Type B pancreatic cell (in vitro differentiated cells): ENCODE measurements at regions not wholly inside any gene's neighbourhood (a gene's known extent, or its start where the extent isn't known, plus 50 kb on each side); places are given as distances from the start of the nearest gene placed in this dataset.
A peak's percentile ranks its signal among the peaks of the same experiment; 100 is the strongest.
"Not testable (repeated sequence)": the region's sequence is repeated elsewhere in the genome, so short reads cannot be mapped to it uniquely, and the experiment has no call there.

Experiments used
- DNase-seq: peaks from one replicate; pipeline ENCODE4 v3.0.0; 2021; ENCODE audit warnings: mixed read lengths; ENCODE audit not compliant: unreplicated experiment; ENCODE audit errors: extremely low spot score
- H3K27ac Mint-ChIP-seq: 2 replicates; pipeline ENCODE4 v1.8.0; 2021; ENCODE audit warnings: mild to moderate bottlenecking, mixed read lengths
- H3K27me3 Mint-ChIP-seq: 2 replicates; pipeline ENCODE4 v1.8.0; 2021; ENCODE audit warnings: mixed read lengths
- H3K36me3 Mint-ChIP-seq: 2 replicates; pipeline ENCODE4 v1.8.0; 2021; ENCODE audit warnings: mixed read lengths
- H3K4me1 Mint-ChIP-seq: one replicate; pipeline ENCODE4 v1.8.0; 2021; ENCODE audit warnings: mixed read lengths; ENCODE audit not compliant: unreplicated experiment
- H3K4me3 Mint-ChIP-seq: 2 replicates; pipeline ENCODE4 v1.8.0; 2021; ENCODE audit warnings: mild to moderate bottlenecking, mixed read lengths
- H3K9me3 Mint-ChIP-seq: 2 replicates; pipeline ENCODE4 v1.8.0; 2021; ENCODE audit warnings: mixed read lengths
- TF ChIP-seq, protein P1 (sequence below): fragments of 200-600 bp; sonication (generic); conservative IDR thresholded peaks from 2 replicates; pipeline ENCODE4 v1.5.0; 2021; ENCODE audit warnings: antibody characterized with exemption, mild to moderate bottlenecking

DNA sequence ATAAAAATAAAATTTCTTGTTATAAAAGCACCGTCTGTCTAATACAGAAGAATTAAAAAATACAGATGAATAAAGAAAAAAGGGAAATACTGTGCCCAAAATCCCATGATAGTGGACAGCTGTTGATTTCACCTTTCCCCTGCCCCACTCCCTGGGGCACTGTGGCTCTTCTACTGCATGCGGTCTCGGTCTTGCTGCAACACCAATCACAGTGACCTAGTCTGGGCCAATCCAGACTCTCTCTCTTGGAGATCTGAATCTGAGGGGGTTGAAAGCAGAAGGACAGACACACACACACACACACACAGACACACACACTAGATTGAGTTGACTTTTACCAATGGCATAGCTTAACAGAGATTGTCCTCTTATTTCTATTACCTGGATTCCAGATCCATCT is 70.5 kb upstream of the FYN start:
- Mint-ChIP-seq H3K27me3 (no peaks in the 10 kb centered on the region), H3K4me3 (no peak overlapping the region), H3K36me3 (no peaks in the 10 kb centered on the region), H3K4me1 (peaks cover 9% of the 10 kb centered on the region), H3K9me3 (peaks cover 4% of the 10 kb centered on the region), H3K27ac (no peak overlapping the region)
- TF ChIP-seq, protein P1, sequence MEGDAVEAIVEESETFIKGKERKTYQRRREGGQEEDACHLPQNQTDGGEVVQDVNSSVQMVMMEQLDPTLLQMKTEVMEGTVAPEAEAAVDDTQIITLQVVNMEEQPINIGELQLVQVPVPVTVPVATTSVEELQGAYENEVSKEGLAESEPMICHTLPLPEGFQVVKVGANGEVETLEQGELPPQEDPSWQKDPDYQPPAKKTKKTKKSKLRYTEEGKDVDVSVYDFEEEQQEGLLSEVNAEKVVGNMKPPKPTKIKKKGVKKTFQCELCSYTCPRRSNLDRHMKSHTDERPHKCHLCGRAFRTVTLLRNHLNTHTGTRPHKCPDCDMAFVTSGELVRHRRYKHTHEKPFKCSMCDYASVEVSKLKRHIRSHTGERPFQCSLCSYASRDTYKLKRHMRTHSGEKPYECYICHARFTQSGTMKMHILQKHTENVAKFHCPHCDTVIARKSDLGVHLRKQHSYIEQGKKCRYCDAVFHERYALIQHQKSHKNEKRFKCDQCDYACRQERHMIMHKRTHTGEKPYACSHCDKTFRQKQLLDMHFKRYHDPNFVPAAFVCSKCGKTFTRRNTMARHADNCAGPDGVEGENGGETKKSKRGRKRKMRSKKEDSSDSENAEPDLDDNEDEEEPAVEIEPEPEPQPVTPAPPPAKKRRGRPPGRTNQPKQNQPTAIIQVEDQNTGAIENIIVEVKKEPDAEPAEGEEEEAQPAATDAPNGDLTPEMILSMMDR: no peak
- no peak for DNase-seq

DNA sequence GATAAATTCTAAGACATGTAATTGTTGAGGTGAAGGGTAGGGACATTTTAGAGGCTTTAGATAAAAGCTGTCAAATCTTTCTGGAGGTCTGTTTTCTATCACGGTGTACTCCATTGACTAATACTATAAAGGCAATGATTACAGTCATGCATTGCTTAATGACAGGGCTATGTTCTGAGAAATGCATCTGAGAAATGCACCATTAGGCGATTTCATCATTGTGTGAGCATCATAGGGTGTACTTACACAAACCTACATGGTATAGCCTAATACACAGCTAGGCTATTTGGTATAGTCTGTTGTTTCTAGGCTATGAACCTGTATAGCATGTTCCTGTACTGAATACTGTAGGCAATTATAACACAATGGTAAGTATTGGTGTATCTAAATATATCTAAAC is 71.3 kb upstream of the FYN start:
- TF ChIP-seq, protein P1: no peak
- no peak for DNase-seq
- Mint-ChIP-seq H3K4me1 (peaks cover 6% of the 10 kb centered on the region), H3K27me3 (no peaks in the 10 kb centered on the region), H3K9me3 (peaks cover 4% of the 10 kb centered on the region), H3K4me3 (no peak overlapping the region), H3K36me3 (no peaks in the 10 kb centered on the region), H3K27ac (no peak overlapping the region)

DNA sequence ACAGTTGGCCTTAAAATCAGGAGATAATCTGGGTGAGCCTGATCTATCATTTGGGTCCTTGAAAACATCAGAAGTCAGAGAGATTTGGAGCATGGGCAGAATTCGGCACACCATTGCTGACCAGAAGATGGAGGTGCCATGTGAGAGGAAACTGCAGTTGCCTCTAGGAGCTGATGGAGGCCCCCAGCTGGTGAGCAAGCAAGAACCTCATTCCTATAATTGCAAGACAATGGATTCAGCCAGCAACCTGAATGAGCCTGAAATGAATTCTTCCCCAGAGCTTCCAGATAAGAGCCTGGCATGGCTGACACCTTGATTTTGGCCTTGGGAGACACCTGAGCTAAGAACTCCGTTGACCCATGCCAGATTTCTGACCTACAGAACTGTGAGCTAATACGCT is 76.3 kb upstream of the FYN start:
- H3K27ac Mint-ChIP-seq: no peak overlapping the region
- no peaks in the 10 kb centered on the region for H3K36me3 Mint-ChIP-seq
- H3K27me3 Mint-ChIP-seq: no peaks in the 10 kb centered on the region
- no peaks in the 10 kb centered on the region for H3K9me3 Mint-ChIP-seq
- peaks cover 21% of the 10 kb centered on the region for H3K4me1 Mint-ChIP-seq
- DNase-seq: no peak
- H3K4me3 Mint-ChIP-seq: no peak overlapping the region
- TF ChIP-seq, protein P1: no peak

DNA sequence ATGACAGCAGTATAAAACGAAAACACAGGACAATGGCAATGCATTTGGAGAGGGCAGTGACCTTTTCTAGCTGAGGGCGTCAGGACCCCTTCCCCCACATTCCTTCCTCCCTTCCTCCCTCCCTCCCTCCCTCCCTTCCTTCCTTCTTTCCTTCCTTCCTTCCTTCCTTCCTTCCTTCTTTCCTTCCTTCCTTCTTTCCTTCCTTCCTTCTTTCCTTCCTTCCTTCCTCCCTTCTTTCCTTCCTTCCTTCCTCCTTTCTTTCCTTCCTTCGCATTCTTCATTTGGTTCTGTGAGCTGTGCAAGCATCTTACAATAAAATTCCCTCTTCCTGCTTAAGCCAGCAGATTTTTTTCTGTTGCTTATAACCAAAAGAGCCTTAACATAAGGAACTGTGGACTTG is 76.7 kb upstream of the FYN start:
- DNase-seq, H3K27me3 Mint-ChIP-seq, H3K4me3 Mint-ChIP-seq, H3K36me3 Mint-ChIP-seq, H3K9me3 Mint-ChIP-seq, H3K27ac Mint-ChIP-seq: not testable (repeated sequence)
- H3K4me1 Mint-ChIP-seq: peaks cover 21% of the 10 kb centered on the region

DNA sequence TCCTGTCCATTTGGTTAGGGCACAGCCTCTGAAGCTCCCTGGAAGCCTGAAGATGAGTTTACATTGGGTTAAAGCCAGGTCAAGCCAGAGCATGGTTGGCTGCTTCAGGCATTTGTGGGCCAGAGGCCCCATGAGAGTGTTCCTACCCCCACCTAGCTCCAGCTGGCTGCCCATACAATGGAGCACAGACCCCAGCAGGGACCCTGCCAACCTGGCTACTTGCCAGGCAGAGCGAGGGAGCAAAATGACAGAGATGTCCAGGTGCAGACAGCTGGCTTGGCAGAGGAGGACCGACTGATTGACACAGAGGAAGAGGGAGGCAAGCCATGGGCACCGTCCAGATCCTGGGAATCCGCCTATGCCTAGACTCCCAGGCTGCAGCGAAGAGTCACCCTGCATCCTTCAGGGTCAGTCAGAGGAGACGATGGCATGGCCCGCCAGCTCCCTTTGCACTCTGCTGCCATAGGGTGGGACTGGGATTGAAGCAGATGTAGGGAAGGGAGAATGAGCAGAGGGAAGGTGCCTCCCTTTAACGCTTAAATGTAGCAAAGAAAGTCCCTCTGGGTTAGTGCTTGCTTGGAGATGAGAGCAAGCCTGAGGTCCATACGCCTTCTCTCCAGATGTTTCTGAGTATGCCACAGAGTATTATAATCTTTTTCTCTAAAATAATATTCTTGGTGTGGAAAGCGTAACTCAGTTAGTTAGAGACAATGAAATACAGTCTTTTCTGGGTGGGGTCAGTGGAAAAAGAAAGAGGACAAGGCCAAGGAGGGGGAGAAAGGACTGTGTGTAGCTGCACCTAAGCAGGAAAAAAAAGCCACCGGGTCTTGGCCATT is 77.6 kb upstream of the FYN start:
- TF ChIP-seq, protein P1: no peak
- Mint-ChIP-seq H3K36me3 (no peaks in the 10 kb centered on the region), H3K9me3 (no peaks in the 10 kb centered on the region), H3K27me3 (no peaks in the 10 kb centered on the region), H3K4me3 (no peak overlapping the region), H3K27ac (no peak overlapping the region), H3K4me1 (peaks cover 21% of the 10 kb centered on the region)
- no peak for DNase-seq

DNA sequence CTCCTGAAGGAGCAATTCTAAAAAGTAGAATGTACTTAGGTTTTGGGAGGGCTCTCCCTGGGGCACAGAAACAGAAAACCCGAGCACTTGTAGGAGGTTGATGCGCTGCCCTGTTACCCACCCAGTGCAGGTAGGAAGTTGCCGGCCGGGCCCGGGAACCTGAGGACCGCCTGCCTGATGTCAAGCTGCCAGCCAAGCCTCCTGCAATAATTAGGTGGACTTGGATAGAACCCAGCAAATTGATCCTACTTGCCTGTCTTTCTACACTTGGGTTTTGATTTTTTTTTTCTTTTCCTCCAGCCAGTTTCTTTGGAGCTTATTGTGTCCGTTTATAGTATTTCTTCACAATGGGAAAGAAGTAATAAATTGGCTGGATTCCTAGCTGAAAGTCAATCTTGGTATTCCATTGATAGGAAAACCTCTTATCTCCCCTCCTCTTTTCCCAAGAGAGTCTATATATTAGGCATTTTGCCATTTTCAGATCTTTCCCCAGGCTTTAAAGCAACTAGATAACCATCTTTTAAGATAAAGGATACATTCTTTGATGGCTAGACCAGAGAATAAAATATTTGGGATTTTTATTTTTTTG is 78.3 kb upstream of the FYN start:
- peak overlapping the region; percentile 96 for H3K27ac Mint-ChIP-seq
- no peaks in the 10 kb centered on the region for H3K36me3 Mint-ChIP-seq
- peak overlapping the region; percentile 9 for H3K4me3 Mint-ChIP-seq
- no peaks in the 10 kb centered on the region for H3K27me3 Mint-ChIP-seq
- H3K9me3 Mint-ChIP-seq: no peaks in the 10 kb centered on the region
- DNase-seq: no peak
- H3K4me1 Mint-ChIP-seq: peaks cover 21% of the 10 kb centered on the region
- TF ChIP-seq, protein P1: no peak
